Stimulated activated CD8-positive, alpha-beta memory T cell treated with anti-CD3 and anti-CD28 coated beads, Interleukin-15, amount 100 ng/mL, for 1 hour (primary cell): ENCODE measurements at regions not wholly inside any gene's neighbourhood (a gene's known extent, or its start where the extent isn't known, plus 50 kb on each side); places are given as distances from the start of the nearest gene placed in this dataset.

ENCODE experiments used
- DNase-seq: peaks from one replicate; pipeline ENCODE4 v3.0.0-alpha.2; 2020; ENCODE audit warnings: low read depth

- DNase-seq, result no peak
These were observed 195.8 kb downstream of the SALL1 start for GRCh38 chr16:50955311-50955710.

- DNase-seq, result no peak
These were observed 196.6 kb downstream of the SALL1 start for GRCh38 chr16:50954469-50954868.

GRCh38 chr16:50953290-50953689 is 197.8 kb downstream of the SALL1 start:
- no peak for DNase-seq

- DNase-seq, result no peak
These were observed 200.1 kb downstream of the SALL1 start for GRCh38 chr16:50950955-50951354.

GRCh38 chr16:50948268-50948930 is 202.7 kb downstream of the SALL1 start:
- no peak for DNase-seq

GRCh38 chr16:50947826-50948225 is 203.2 kb downstream of the SALL1 start:
- no peak for DNase-seq

- no peak for DNase-seq
These were observed 204.5 kb downstream of the SALL1 start for GRCh38 chr16:50946606-50947005.

GRCh38 chr16:50946098-50946497 is 204.2 kb downstream of the CYLD start:
- no peak for DNase-seq

GRCh38 chr16:50945171-50945570 is 203.3 kb downstream of the CYLD start:
- DNase-seq, result no peak

GRCh38 chr16:50944436-50944835 is 202.6 kb downstream of the CYLD start:
- no peak for DNase-seq

GRCh38 chr16:50944033-50944432 is 202.1 kb downstream of the CYLD start:
- no peak for DNase-seq

GRCh38 chr16:50942143-50942542 is 200.3 kb downstream of the CYLD start:
- DNase-seq, result no peak

- DNase-seq, result no peak
These were observed 199.8 kb downstream of the CYLD start for GRCh38 chr16:50941681-50942080.

- DNase-seq, result no peak
These were observed 198.5 kb downstream of the CYLD start for GRCh38 chr16:50940275-50940854.

- DNase-seq, result no peak
These were observed 197.5 kb downstream of the CYLD start for GRCh38 chr16:50939356-50939755.

GRCh38 chr16:50938932-50939331 is 197.0 kb downstream of the CYLD start:
- DNase-seq, result no peak

- DNase-seq, result no peak
These were observed 191.4 kb downstream of the CYLD start for GRCh38 chr16:50933262-50933661.

GRCh38 chr16:50932348-50932935 is 190.6 kb downstream of the CYLD start:
- DNase-seq, result no peak

- no peak for DNase-seq
These were observed 186.2 kb downstream of the CYLD start for GRCh38 chr16:50928065-50928464.

- no peak for DNase-seq
These were observed 184.0 kb downstream of the CYLD start for GRCh38 chr16:50925758-50926357.

- DNase-seq, result no peak
These were observed 183.1 kb downstream of the CYLD start for GRCh38 chr16:50924759-50925545.

GRCh38 chr16:50917950-50918703 is 176.2 kb downstream of the CYLD start:
- no peak for DNase-seq
